Endodermal cell (in vitro differentiated cells): ENCODE measurements at regions not wholly inside any gene's neighbourhood (a gene's known extent, or its start where the extent isn't known, plus 50 kb on each side); places are given as distances from the start of the nearest gene placed in this dataset.

ENCODE experiments used
- DNase-seq: peaks from one replicate; pipeline ENCODE4 v3.0.0-alpha.2; 2017
- H3K27ac ChIP-seq: 2 replicates; pipeline ENCODE4 v1.5.1; 2013; ENCODE audit warnings: mild to moderate bottlenecking, low read depth, low read length, moderate library complexity
- H3K27me3 ChIP-seq: 2 replicates; pipeline ENCODE4 v1.6.1; 2013; ENCODE audit warnings: mild to moderate bottlenecking, low read length, moderate library complexity; ENCODE audit not compliant: insufficient read depth, control insufficient read depth, poor library complexity, severe bottlenecking
- H3K36me3 ChIP-seq: 2 replicates; pipeline ENCODE4 v1.7.0; 2013; ENCODE audit warnings: mild to moderate bottlenecking, low read length, moderate library complexity; ENCODE audit not compliant: control insufficient read depth, insufficient read depth
- H3K4me1 ChIP-seq: one replicate; pipeline ENCODE4 v1.7.0; 2013; ENCODE audit warnings: low read length; ENCODE audit not compliant: control insufficient read depth, insufficient read depth
- H3K4me3 ChIP-seq: 2 replicates; pipeline ENCODE4 v1.5.1; 2013; ENCODE audit warnings: mild to moderate bottlenecking, low read length, moderate library complexity
- H3K9ac ChIP-seq: 2 replicates; pipeline ENCODE4 v1.6.1; 2013; ENCODE audit warnings: mild to moderate bottlenecking, low read length, moderate library complexity; ENCODE audit not compliant: poor library complexity, severe bottlenecking; ENCODE audit errors: extremely low read depth
- H3K9me3 ChIP-seq: 2 replicates; pipeline ENCODE4 v1.6.1; 2013; ENCODE audit warnings: mild to moderate bottlenecking, low read length, moderate library complexity; ENCODE audit not compliant: control insufficient read depth
- H3K27ac Mint-ChIP-seq: 2 replicates; pipeline ENCODE4 v1.8.0; 2020; ENCODE audit warnings: mixed read lengths
- H3K27me3 Mint-ChIP-seq: 2 replicates; pipeline ENCODE4 v1.8.0; 2021; ENCODE audit warnings: mild to moderate bottlenecking, mixed read lengths; ENCODE audit not compliant: insufficient read depth
- H3K36me3 Mint-ChIP-seq: 2 replicates; pipeline ENCODE4 v1.8.0; 2020; ENCODE audit warnings: low read depth, mixed read lengths
- H3K4me1 Mint-ChIP-seq: 2 replicates; pipeline ENCODE4 v1.8.0; 2020; ENCODE audit warnings: mixed read lengths
- H3K4me3 Mint-ChIP-seq: 2 replicates; pipeline ENCODE4 v1.8.0; 2020; ENCODE audit warnings: mild to moderate bottlenecking, moderate library complexity, mixed read lengths
- H3K9me3 Mint-ChIP-seq: 2 replicates; pipeline ENCODE4 v1.8.0; 2020; ENCODE audit warnings: mild to moderate bottlenecking, mixed read lengths
- CTCF ChIP-seq: fragments of 200-600 bp; sonication (generic); conservative IDR thresholded peaks from 2 replicates; pipeline ENCODE4 v1.5.0; 2021; ENCODE audit warnings: antibody characterized with exemption, mild to moderate bottlenecking
- WGBS, 2 experiments: methylation state at CpG; one replicate each; pipeline versions ENCODE4 v1.1.5 to v1.1.7; 2013; ENCODE audit warnings: missing lambda C conversion rate in 2 of 2, mixed read lengths in 1 of 2; ENCODE audit not compliant: insufficient coverage in 1 of 2, insufficient read length in 1 of 2; 5-methylcytosine and 5-hydroxymethylcytosine counted together

- Mint-ChIP-seq H3K4me3 (no peak overlapping the region), H3K36me3 (no peaks in the 10 kb centered on the region), H3K4me1 (no peaks in the 10 kb centered on the region), H3K9me3 (no peaks in the 10 kb centered on the region), H3K27ac (no peak overlapping the region), H3K27me3 (no peaks in the 10 kb centered on the region)
- TF ChIP-seq CTCF: no peak
- H3K27me3 ChIP-seq: no peaks in the 10 kb centered on the region
- 89 to 95% methylated on average over 2 of the region's 2 CpGs for WGBS, 2 experiments
- no peak for DNase-seq
- H3K4me3 ChIP-seq: no peak overlapping the region
- no peaks in the 10 kb centered on the region for H3K36me3 ChIP-seq
- no peak overlapping the region for H3K9ac ChIP-seq
- H3K27ac ChIP-seq: no peak overlapping the region
- H3K9me3 ChIP-seq: no peaks in the 10 kb centered on the region
- H3K4me1 ChIP-seq: no peaks in the 10 kb centered on the region
Measured at GRCh38 chr2:139170406-139170805, 390.2 kb upstream of the NXPH2 start.

- H3K4me1 Mint-ChIP-seq: no peaks in the 10 kb centered on the region
- H3K9ac ChIP-seq: no peak overlapping the region
- no peak overlapping the region for H3K4me3 Mint-ChIP-seq
- no peaks in the 10 kb centered on the region for H3K9me3 ChIP-seq
- no peak for TF ChIP-seq CTCF
- no peaks in the 10 kb centered on the region for H3K36me3 Mint-ChIP-seq
- no peaks in the 10 kb centered on the region for H3K36me3 ChIP-seq
- no peaks in the 10 kb centered on the region for H3K27me3 Mint-ChIP-seq
- H3K27me3 ChIP-seq: no peaks in the 10 kb centered on the region
- no peak overlapping the region for H3K27ac Mint-ChIP-seq
- 94 to 95% methylated on average over 2 of the region's 2 CpGs for WGBS, 2 experiments
- DNase-seq: no peak
- H3K4me1 ChIP-seq: no peaks in the 10 kb centered on the region
- no peak overlapping the region for H3K27ac ChIP-seq
- H3K9me3 Mint-ChIP-seq: no peaks in the 10 kb centered on the region
- H3K4me3 ChIP-seq: no peak overlapping the region
Measured at GRCh38 chr2:139165601-139166000, 385.4 kb upstream of the NXPH2 start.

GRCh38 chr2:139165041-139165440 is 384.9 kb upstream of the NXPH2 start:
- 100% methylated on average over 2 of the region's 2 CpGs; no CpG with 5 or more reads in 1 of the 2 experiments for WGBS, 2 experiments
- no peak for DNase-seq
- Mint-ChIP-seq H3K4me3 (no peak overlapping the region), H3K27me3 (no peaks in the 10 kb centered on the region), H3K27ac (no peak overlapping the region), H3K4me1 (no peaks in the 10 kb centered on the region), H3K36me3 (no peaks in the 10 kb centered on the region), H3K9me3 (no peaks in the 10 kb centered on the region)
- H3K27ac ChIP-seq: no peak overlapping the region
- no peaks in the 10 kb centered on the region for H3K27me3 ChIP-seq
- TF ChIP-seq CTCF: no peak
- H3K36me3 ChIP-seq: no peaks in the 10 kb centered on the region
- no peak overlapping the region for H3K9ac ChIP-seq
- no peak overlapping the region for H3K4me3 ChIP-seq
- H3K4me1 ChIP-seq: no peaks in the 10 kb centered on the region
- H3K9me3 ChIP-seq: no peaks in the 10 kb centered on the region
